ENCODE measurements at regions not wholly inside any gene's neighbourhood (a gene's known extent, or its start where the extent isn't known, plus 50 kb on each side); places are given as distances from the start of the nearest gene placed in this dataset.
A peak's percentile ranks its signal among the peaks of the same experiment; 100 is the strongest.

- Histone ChIP-seq H3K4me1 (ENCODE audit: control insufficient read depth in 1 of 2, low read depth in 2 of 2) (peaks cover 11 to 38% of the 10 kb centered on the region in 2 donors), H3K27ac (no peak overlapping the region), H3K4me3 (no peak overlapping the region), H3K27me3 (replicated peaks; ENCODE audit: insufficient read depth) (no peaks in the 10 kb centered on the region), H3K36me3 (no peaks in the 10 kb centered on the region), H3K9me3 (no peaks in the 10 kb centered on the region)
- DNase-seq (ENCODE audit: low spot score) (no peak), ATAC-seq (ENCODE audit: insufficient number of reproducible peaks, low FRiP score, low read depth) (no peak)
- TF ChIP-seq CTCF (IDR thresholded peaks at IDR 0.05), result no peak
Observed at GRCh38 chr9:129403779-129404620, 216.9 kb downstream of the C9orf50 start.

- DNase-seq (ENCODE audit: low spot score), result no peak
- ATAC-seq (ENCODE audit: insufficient number of reproducible peaks, low FRiP score, low read depth), result no peak
- peak overlapping the region in 1 of 2 donors; percentile 34 for H3K27ac ChIP-seq
- peaks cover 4 to 30% of the 10 kb centered on the region in 2 donors for H3K4me1 ChIP-seq (ENCODE audit: control insufficient read depth in 1 of 2, low read depth in 2 of 2)
- no peak for TF ChIP-seq CTCF (IDR thresholded peaks at IDR 0.05)
- no peak overlapping the region for H3K4me3 ChIP-seq
- H3K9me3 ChIP-seq, result no peaks in the 10 kb centered on the region
- no peaks in the 10 kb centered on the region for H3K36me3 ChIP-seq
- no peaks in the 10 kb centered on the region for H3K27me3 ChIP-seq (replicated peaks; ENCODE audit: insufficient read depth)
Observed at GRCh38 chr9:129402931-129403778, 217.7 kb downstream of the C9orf50 start.

- H3K9me3 ChIP-seq, result no peaks in the 10 kb centered on the region
- no peak for TF ChIP-seq CTCF (IDR thresholded peaks at IDR 0.05)
- DNase-seq (ENCODE audit: low spot score) (no peak), ATAC-seq (ENCODE audit: insufficient number of reproducible peaks, low FRiP score, low read depth) (no peak)
- H3K27ac ChIP-seq, result peak overlapping the region in 1 of 2 donors; percentile 34
- peak overlapping the region; percentile 46 for H3K4me3 ChIP-seq
- H3K36me3 ChIP-seq, result no peaks in the 10 kb centered on the region
- peaks cover 4 to 25% of the 10 kb centered on the region in 2 donors for H3K4me1 ChIP-seq (ENCODE audit: control insufficient read depth in 1 of 2, low read depth in 2 of 2)
- no peaks in the 10 kb centered on the region for H3K27me3 ChIP-seq (replicated peaks; ENCODE audit: insufficient read depth)
Observed at GRCh38 chr9:129402371-129402739, 218.5 kb downstream of the C9orf50 start.

- ATAC-seq (ENCODE audit: insufficient number of reproducible peaks, low FRiP score, low read depth) (no peak), DNase-seq (ENCODE audit: low spot score) (no peak)
- Histone ChIP-seq H3K27me3 (replicated peaks; ENCODE audit: insufficient read depth) (no peaks in the 10 kb centered on the region), H3K9me3 (no peaks in the 10 kb centered on the region), H3K4me3 (peak overlapping the region; percentile 46), H3K36me3 (no peaks in the 10 kb centered on the region), H3K27ac (peak overlapping the region in 1 of 2 donors; percentile 34), H3K4me1 (ENCODE audit: control insufficient read depth in 1 of 2, low read depth in 2 of 2) (peaks cover 4 to 25% of the 10 kb centered on the region in 2 donors)
- no peak for TF ChIP-seq CTCF (IDR thresholded peaks at IDR 0.05)
Observed at GRCh38 chr9:129401623-129402370, 219.1 kb downstream of the C9orf50 start.
